Memory B cell (primary cell): ENCODE measurements at regions not wholly inside any gene's neighbourhood (a gene's known extent, or its start where the extent isn't known, plus 50 kb on each side); places are given as distances from the start of the nearest gene placed in this dataset.

ENCODE experiments used
- ATAC-seq: fragments of 150-1000 bp; cut with Tn5 transposase; 2 replicates; pipeline ENCODE4 v1.10.0; 2021; ENCODE audit warnings: low read depth, mild to moderate bottlenecking, moderate library complexity
- DNase-seq, 2 donors: peaks; one replicate each; pipeline ENCODE4 v3.0.0; 2022; ENCODE audit warnings: low spot score in 2 of 2
- H3K27ac Mint-ChIP-seq: one replicate; pipeline ENCODE4 v1.8.0; 2022; ENCODE audit warnings: mild to moderate bottlenecking, moderate library complexity, mixed read lengths
- H3K27me3 Mint-ChIP-seq: one replicate; pipeline ENCODE4 v1.8.0; 2022; ENCODE audit warnings: mixed read lengths
- H3K36me3 Mint-ChIP-seq: one replicate; pipeline ENCODE4 v1.8.0; 2022; ENCODE audit warnings: mild to moderate bottlenecking, mixed read lengths
- H3K4me1 Mint-ChIP-seq: one replicate; pipeline ENCODE4 v1.8.0; 2022; ENCODE audit warnings: mixed read lengths
- H3K4me3 Mint-ChIP-seq: one replicate; pipeline ENCODE4 v1.8.0; 2022; ENCODE audit warnings: mild to moderate bottlenecking, moderate library complexity, mixed read lengths
- H3K9me3 Mint-ChIP-seq: one replicate; pipeline ENCODE4 v1.8.0; 2022; ENCODE audit warnings: mixed read lengths

GRCh38 chr4:173698557-173699262 is 168.7 kb upstream of the HAND2 start:
- Mint-ChIP-seq H3K4me3 (no peak overlapping the region), H3K4me1 (no peaks in the 10 kb centered on the region), H3K9me3 (peaks cover 4% of the 10 kb centered on the region), H3K27me3 (peaks cover 3% of the 10 kb centered on the region), H3K36me3 (no peaks in the 10 kb centered on the region), H3K27ac (no peak overlapping the region)
- DNase-seq (no peak), ATAC-seq (no peak)

- ATAC-seq (no peak), DNase-seq (no peak)
- no peak overlapping the region for H3K4me3 Mint-ChIP-seq
- H3K27me3 Mint-ChIP-seq, result peaks cover 3% of the 10 kb centered on the region
- H3K9me3 Mint-ChIP-seq, result peaks cover 2% of the 10 kb centered on the region
- no peak overlapping the region for H3K27ac Mint-ChIP-seq
- H3K36me3 Mint-ChIP-seq, result no peaks in the 10 kb centered on the region
- H3K4me1 Mint-ChIP-seq, result no peaks in the 10 kb centered on the region
These were observed 167.8 kb upstream of the HAND2 start for GRCh38 chr4:173697840-173698239.

GRCh38 chr4:173696551-173696950 is 166.5 kb upstream of the HAND2 start:
- H3K36me3 Mint-ChIP-seq, result no peaks in the 10 kb centered on the region
- no peaks in the 10 kb centered on the region for H3K4me1 Mint-ChIP-seq
- H3K4me3 Mint-ChIP-seq, result no peak overlapping the region
- no peak for ATAC-seq
- no peak for DNase-seq
- H3K9me3 Mint-ChIP-seq, result peaks cover 2% of the 10 kb centered on the region
- no peak overlapping the region for H3K27ac Mint-ChIP-seq
- peaks cover 3% of the 10 kb centered on the region for H3K27me3 Mint-ChIP-seq

GRCh38 chr4:173696011-173696410 is 166.0 kb upstream of the HAND2 start:
- DNase-seq (no peak), ATAC-seq (no peak)
- Mint-ChIP-seq H3K27ac (no peak overlapping the region), H3K9me3 (peaks cover 2% of the 10 kb centered on the region), H3K27me3 (peaks cover 3% of the 10 kb centered on the region), H3K4me1 (no peaks in the 10 kb centered on the region), H3K4me3 (no peak overlapping the region), H3K36me3 (no peaks in the 10 kb centered on the region)

- H3K4me1 Mint-ChIP-seq, result no peaks in the 10 kb centered on the region
- ATAC-seq (no peak), DNase-seq (no peak)
- H3K36me3 Mint-ChIP-seq, result no peaks in the 10 kb centered on the region
- no peak overlapping the region for H3K27ac Mint-ChIP-seq
- H3K9me3 Mint-ChIP-seq, result no peaks in the 10 kb centered on the region
- H3K27me3 Mint-ChIP-seq, result peaks cover 2% of the 10 kb centered on the region
- H3K4me3 Mint-ChIP-seq, result no peak overlapping the region
These were observed 155.8 kb upstream of the HAND2 start for GRCh38 chr4:173685831-173686210.

GRCh38 chr4:173685165-173685830 is 155.3 kb upstream of the HAND2 start:
- Mint-ChIP-seq H3K4me1 (no peaks in the 10 kb centered on the region), H3K4me3 (no peak overlapping the region), H3K27me3 (peaks cover 2% of the 10 kb centered on the region), H3K27ac (no peak overlapping the region), H3K9me3 (no peaks in the 10 kb centered on the region), H3K36me3 (no peaks in the 10 kb centered on the region)
- DNase-seq (no peak), ATAC-seq (no peak)

GRCh38 chr4:173684223-173684622 is 154.2 kb upstream of the HAND2 start:
- DNase-seq, result no peak
- peaks cover 2% of the 10 kb centered on the region for H3K27me3 Mint-ChIP-seq
- no peak overlapping the region for H3K4me3 Mint-ChIP-seq
- H3K36me3 Mint-ChIP-seq, result no peaks in the 10 kb centered on the region
- no peak overlapping the region for H3K27ac Mint-ChIP-seq
- no peaks in the 10 kb centered on the region for H3K4me1 Mint-ChIP-seq
- H3K9me3 Mint-ChIP-seq, result no peaks in the 10 kb centered on the region
- no peak for ATAC-seq

GRCh38 chr4:173682609-173683008 is 152.6 kb upstream of the HAND2 start:
- ATAC-seq (no peak), DNase-seq (no peak)
- Mint-ChIP-seq H3K36me3 (no peaks in the 10 kb centered on the region), H3K4me3 (no peak overlapping the region), H3K9me3 (no peaks in the 10 kb centered on the region), H3K27ac (no peak overlapping the region), H3K27me3 (peaks cover 2% of the 10 kb centered on the region), H3K4me1 (no peaks in the 10 kb centered on the region)

GRCh38 chr4:173680278-173680677 is 150.2 kb upstream of the HAND2 start:
- peaks cover 5% of the 10 kb centered on the region for H3K27me3 Mint-ChIP-seq
- ATAC-seq, result no peak
- H3K4me1 Mint-ChIP-seq, result no peaks in the 10 kb centered on the region

GRCh38 chr4:173675446-173675845 is 145.4 kb upstream of the HAND2 start:
- H3K4me1 Mint-ChIP-seq, result no peaks in the 10 kb centered on the region
- peaks cover 3% of the 10 kb centered on the region for H3K27me3 Mint-ChIP-seq
- DNase-seq (no peak), ATAC-seq (no peak)
- peaks cover 3% of the 10 kb centered on the region for H3K9me3 Mint-ChIP-seq
- H3K27ac Mint-ChIP-seq, result no peak overlapping the region
- no peak overlapping the region for H3K4me3 Mint-ChIP-seq
- H3K36me3 Mint-ChIP-seq, result no peaks in the 10 kb centered on the region

More at GRCh38 chr4:173680278-173680677, 150.2 kb upstream of the HAND2 start:
- H3K36me3 Mint-ChIP-seq, result no peaks in the 10 kb centered on the region
- no peak overlapping the region for H3K4me3 Mint-ChIP-seq
- no peak for DNase-seq
- no peak overlapping the region for H3K27ac Mint-ChIP-seq
- H3K9me3 Mint-ChIP-seq, result peaks cover 3% of the 10 kb centered on the region

GRCh38 chr4:173669460-173670179 is 139.6 kb upstream of the HAND2 start:
- DNase-seq, result no peak
- ATAC-seq, result no peak
- Mint-ChIP-seq H3K9me3 (no peaks in the 10 kb centered on the region), H3K27me3 (no peaks in the 10 kb centered on the region), H3K27ac (no peak overlapping the region), H3K4me3 (no peak overlapping the region), H3K4me1 (no peaks in the 10 kb centered on the region), H3K36me3 (no peaks in the 10 kb centered on the region)

- DNase-seq (no peak), ATAC-seq (no peak)
- Mint-ChIP-seq H3K27me3 (no peaks in the 10 kb centered on the region), H3K4me1 (no peaks in the 10 kb centered on the region), H3K36me3 (no peaks in the 10 kb centered on the region), H3K27ac (no peak overlapping the region), H3K9me3 (peaks cover 4% of the 10 kb centered on the region), H3K4me3 (no peak overlapping the region)
These were observed 131.0 kb upstream of the HAND2 start for GRCh38 chr4:173661001-173661400.

GRCh38 chr4:173656898-173657297 is 126.9 kb upstream of the HAND2 start:
- H3K4me1 Mint-ChIP-seq, result no peaks in the 10 kb centered on the region
- ATAC-seq (no peak), DNase-seq (no peak)
- H3K9me3 Mint-ChIP-seq, result peaks cover 2% of the 10 kb centered on the region
- no peaks in the 10 kb centered on the region for H3K27me3 Mint-ChIP-seq
- H3K4me3 Mint-ChIP-seq, result no peak overlapping the region
- H3K36me3 Mint-ChIP-seq, result no peaks in the 10 kb centered on the region
- H3K27ac Mint-ChIP-seq, result no peak overlapping the region

- no peaks in the 10 kb centered on the region for H3K4me1 Mint-ChIP-seq
- H3K27me3 Mint-ChIP-seq, result no peaks in the 10 kb centered on the region
- ATAC-seq, result no peak
- H3K27ac Mint-ChIP-seq, result no peak overlapping the region
- H3K4me3 Mint-ChIP-seq, result no peak overlapping the region
- DNase-seq, result no peak
- H3K9me3 Mint-ChIP-seq, result no peaks in the 10 kb centered on the region
- no peaks in the 10 kb centered on the region for H3K36me3 Mint-ChIP-seq
These were observed 122.4 kb upstream of the HAND2 start for GRCh38 chr4:173652283-173652931.
